NCI-H2196 treated with DMSO at 0.1 percent for 48 hours (cell line): ENCODE measurements at regions not wholly inside any gene's neighbourhood (a gene's known extent, or its start where the extent isn't known, plus 50 kb on each side); places are given as distances from the start of the nearest gene placed in this dataset.
"Not testable (repeated sequence)": the region's sequence is repeated elsewhere in the genome, so short reads cannot be mapped to it uniquely, and the experiment has no call there.

Experiments
- DNase-seq: peaks from one replicate; lab custom pipeline; 2025; ENCODE audit not compliant: unreplicated experiment; lab: John Stamatoyannopoulos, UW

- DNase-seq, result no peak
Measured at GRCh38 chr1:90864681-90865080, 147.6 kb upstream of the BARHL2 start.

GRCh38 chr1:90862782-90863181, 145.7 kb upstream of the BARHL2 start:
- no peak for DNase-seq

GRCh38 chr1:90861421-90861820, 144.3 kb upstream of the BARHL2 start:
- not testable (repeated sequence) for DNase-seq

GRCh38 chr1:90856463-90857007, 139.4 kb upstream of the BARHL2 start:
- no peak for DNase-seq

- no peak for DNase-seq
Measured at GRCh38 chr1:90854397-90854924, 137.4 kb upstream of the BARHL2 start.

GRCh38 chr1:90851711-90852050, 134.6 kb upstream of the BARHL2 start:
- no peak for DNase-seq

GRCh38 chr1:90850898-90851710, 134.0 kb upstream of the BARHL2 start:
- peak; percentile 58 for DNase-seq

- DNase-seq, result peak; percentile 9
Measured at GRCh38 chr1:90850181-90850897, 133.2 kb upstream of the BARHL2 start.

- no peak for DNase-seq
Measured at GRCh38 chr1:90841473-90841872, 124.4 kb upstream of the BARHL2 start.

- no peak for DNase-seq
Measured at GRCh38 chr1:90840352-90840751, 123.2 kb upstream of the BARHL2 start.

- no peak for DNase-seq
Measured at GRCh38 chr1:90839323-90839722, 122.2 kb upstream of the BARHL2 start.

GRCh38 chr1:90838720-90839119, 121.6 kb upstream of the BARHL2 start:
- DNase-seq, result no peak

GRCh38 chr1:90837420-90837819, 120.3 kb upstream of the BARHL2 start:
- DNase-seq, result no peak

GRCh38 chr1:90836345-90836679, 119.2 kb upstream of the BARHL2 start:
- DNase-seq, result no peak

GRCh38 chr1:90835661-90836344, 118.7 kb upstream of the BARHL2 start:
- no peak for DNase-seq

GRCh38 chr1:90834886-90835660, 118.0 kb upstream of the BARHL2 start:
- DNase-seq, result no peak

- DNase-seq, result no peak
Measured at GRCh38 chr1:90834354-90834885, 117.3 kb upstream of the BARHL2 start.

GRCh38 chr1:90833466-90834110, 116.5 kb upstream of the BARHL2 start:
- no peak for DNase-seq

- DNase-seq, result no peak
Measured at GRCh38 chr1:90831910-90832309, 114.8 kb upstream of the BARHL2 start.

GRCh38 chr1:90826834-90827233, 109.7 kb upstream of the BARHL2 start:
- DNase-seq, result no peak
